Calu3 (cell line): ENCODE measurements at regions not wholly inside any gene's neighbourhood (a gene's known extent, or its start where the extent isn't known, plus 50 kb on each side); places are given as distances from the start of the nearest gene placed in this dataset.

Source experiments
- BruUV-seq: library from RNA; stranded (reverse); fragments of 400-500 nt; replicated peaks from 2 replicates; lab custom pipeline; 2021; lab: Mats Ljungman, UMichigan
- CTCF ChIA-PET: fragments of 300-600 bp; sonication (Branson Sonifier 250); formaldehyde crosslinking; loops from one replicate; lab custom pipeline; 2022; ENCODE audit warnings: antibody characterized with exemption; lab: Charles Lee
- DNase-seq: peaks from one replicate; pipeline ENCODE4 v3.0.0; 2022
- H3K27ac Mint-ChIP-seq: one replicate; pipeline ENCODE4 v1.8.0; 2022; ENCODE audit warnings: mixed read lengths; ENCODE audit not compliant: unreplicated experiment
- H3K27me3 Mint-ChIP-seq: one replicate; pipeline ENCODE4 v1.8.0; 2022; ENCODE audit warnings: mixed read lengths; ENCODE audit not compliant: unreplicated experiment
- H3K36me3 Mint-ChIP-seq: one replicate; pipeline ENCODE4 v1.8.0; 2022; ENCODE audit warnings: mild to moderate bottlenecking, moderate library complexity, mixed read lengths; ENCODE audit not compliant: insufficient read depth, unreplicated experiment
- H3K4me1 Mint-ChIP-seq: one replicate; pipeline ENCODE4 v1.8.0; 2022; ENCODE audit warnings: mild to moderate bottlenecking, low read depth, mixed read lengths; ENCODE audit not compliant: unreplicated experiment
- H3K4me3 Mint-ChIP-seq: one replicate; pipeline ENCODE4 v1.8.0; 2022; ENCODE audit warnings: mild to moderate bottlenecking, low read depth, moderate library complexity, mixed read lengths; ENCODE audit not compliant: unreplicated experiment
- H3K9me3 Mint-ChIP-seq: one replicate; pipeline ENCODE4 v1.8.0; 2022; ENCODE audit warnings: low read depth, mixed read lengths; ENCODE audit not compliant: unreplicated experiment
- CTCF ChIP-seq: fragments of 200-600 bp; IDR thresholded peaks from one replicate; pipeline ENCODE4 v1.8.0; 2022; ENCODE audit warnings: antibody characterized with exemption; ENCODE audit not compliant: unreplicated experiment
- intact Hi-C: fragments of 100-400 bp; cut with micrococcal nuclease; formaldehyde crosslinking; loops from one replicate; pipeline ENCODE4 v1.10.0; 2022; ENCODE audit not compliant: unreplicated experiment

- H3K4me3 Mint-ChIP-seq, result no peak overlapping the region
- TF ChIP-seq CTCF, result no peak
- no TSS peak for BruUV-seq
- no peaks in the 10 kb centered on the region for H3K4me1 Mint-ChIP-seq
- no peaks in the 10 kb centered on the region for H3K9me3 Mint-ChIP-seq
- no peaks in the 10 kb centered on the region for H3K36me3 Mint-ChIP-seq
- CTCF ChIA-PET, result no interaction called here
- H3K27ac Mint-ChIP-seq, result no peak overlapping the region
- no peak for DNase-seq
- H3K27me3 Mint-ChIP-seq, result no peaks in the 10 kb centered on the region
- intact Hi-C loops, result no loop called here
These were observed 61.4 kb upstream of the LRRC7 start for GRCh38 chr1:69506311-69506710.

- Mint-ChIP-seq H3K27ac (no peak overlapping the region), H3K4me3 (no peak overlapping the region), H3K9me3 (no peaks in the 10 kb centered on the region), H3K27me3 (no peaks in the 10 kb centered on the region), H3K36me3 (no peaks in the 10 kb centered on the region), H3K4me1 (no peaks in the 10 kb centered on the region)
- no peak for DNase-seq
- TF ChIP-seq CTCF, result no peak
- CTCF ChIA-PET, result no interaction called here
- intact Hi-C loops, result no loop called here
- no TSS peak for BruUV-seq
These were observed 61.0 kb upstream of the LRRC7 start for GRCh38 chr1:69506721-69507120.

GRCh38 chr1:69510026-69510425, 57.7 kb upstream of the LRRC7 start:
- no peak for DNase-seq
- Mint-ChIP-seq H3K36me3 (no peaks in the 10 kb centered on the region), H3K4me3 (no peak overlapping the region), H3K27ac (no peak overlapping the region), H3K9me3 (no peaks in the 10 kb centered on the region), H3K4me1 (no peaks in the 10 kb centered on the region), H3K27me3 (no peaks in the 10 kb centered on the region)
- no peak for TF ChIP-seq CTCF
- CTCF ChIA-PET, result no interaction called here
- intact Hi-C loops, result no loop called here
- no TSS peak for BruUV-seq

GRCh38 chr1:69511426-69512192, 56.1 kb upstream of the LRRC7 start:
- H3K27ac Mint-ChIP-seq, result no peak overlapping the region
- H3K4me3 Mint-ChIP-seq, result no peak overlapping the region
- DNase-seq, result no peak
- H3K4me1 Mint-ChIP-seq, result no peaks in the 10 kb centered on the region
- CTCF ChIA-PET, result no interaction called here
- H3K27me3 Mint-ChIP-seq, result no peaks in the 10 kb centered on the region
- BruUV-seq, result no TSS peak
- H3K9me3 Mint-ChIP-seq, result no peaks in the 10 kb centered on the region
- intact Hi-C loops, result no loop called here
- TF ChIP-seq CTCF, result no peak
- H3K36me3 Mint-ChIP-seq, result no peaks in the 10 kb centered on the region
